Stimulated activated CD8-positive, alpha-beta memory T cell treated with anti-CD3 and anti-CD28 coated beads, Interleukin-15, amount 100 ng/mL, for 4 hours (primary cell): ENCODE measurements at regions not wholly inside any gene's neighbourhood (a gene's known extent, or its start where the extent isn't known, plus 50 kb on each side); places are given as distances from the start of the nearest gene placed in this dataset.

Experiments used
- DNase-seq, 2 donors: peaks; one replicate each; pipeline ENCODE4 v3.0.0-alpha.2; 2020; ENCODE audit warnings: low read depth in 2 of 2

GRCh38 chr22:49021131-49021925, 806.3 kb downstream of the BRD1 start:
- no peak for DNase-seq

GRCh38 chr22:49019737-49020713, 807.6 kb downstream of the BRD1 start:
- DNase-seq = no peak

- no peak for DNase-seq
Observed at GRCh38 chr22:49018601-49019000, 809.1 kb downstream of the BRD1 start.

- DNase-seq = no peak
Observed at GRCh38 chr22:49017482-49018329, 810.0 kb downstream of the BRD1 start.

- no peak for DNase-seq
Observed at GRCh38 chr22:49016909-49017481, 810.7 kb downstream of the BRD1 start.

- no peak for DNase-seq
Observed at GRCh38 chr22:49015993-49016908, 811.4 kb downstream of the BRD1 start.

GRCh38 chr22:49015459-49015858, 812.2 kb downstream of the BRD1 start:
- DNase-seq = no peak

GRCh38 chr22:49014227-49015201, 813.2 kb downstream of the BRD1 start:
- DNase-seq = no peak

- DNase-seq = no peak
Observed at GRCh38 chr22:49013707-49014106, 814.0 kb downstream of the BRD1 start.

- DNase-seq = no peak
Observed at GRCh38 chr22:49012712-49013395, 814.8 kb downstream of the BRD1 start.

GRCh38 chr22:49011769-49012648, 815.7 kb downstream of the BRD1 start:
- DNase-seq = no peak

- no peak for DNase-seq
Observed at GRCh38 chr22:49011379-49011768, 816.3 kb downstream of the BRD1 start.

GRCh38 chr22:49010901-49011300, 816.8 kb downstream of the BRD1 start:
- no peak for DNase-seq

GRCh38 chr22:49010070-49010863, 817.4 kb downstream of the BRD1 start:
- no peak for DNase-seq

- DNase-seq = no peak
Observed at GRCh38 chr22:49009359-49010063, 818.2 kb downstream of the BRD1 start.

GRCh38 chr22:49008682-49009235, 818.9 kb downstream of the BRD1 start:
- DNase-seq = no peak
